Left kidney (tissue), 1 donor: ENCODE measurements at regions not wholly inside any gene's neighbourhood (a gene's known extent, or its start where the extent isn't known, plus 50 kb on each side); places are given as distances from the start of the nearest gene placed in this dataset.
"Not testable (repeated sequence)": the region's sequence is repeated elsewhere in the genome, so short reads cannot be mapped to it uniquely, and the experiment has no call there.

Source experiments
- DNase-seq: peaks from one replicate; pipeline ENCODE4 v3.0.0-alpha.2; 2013

DNA sequence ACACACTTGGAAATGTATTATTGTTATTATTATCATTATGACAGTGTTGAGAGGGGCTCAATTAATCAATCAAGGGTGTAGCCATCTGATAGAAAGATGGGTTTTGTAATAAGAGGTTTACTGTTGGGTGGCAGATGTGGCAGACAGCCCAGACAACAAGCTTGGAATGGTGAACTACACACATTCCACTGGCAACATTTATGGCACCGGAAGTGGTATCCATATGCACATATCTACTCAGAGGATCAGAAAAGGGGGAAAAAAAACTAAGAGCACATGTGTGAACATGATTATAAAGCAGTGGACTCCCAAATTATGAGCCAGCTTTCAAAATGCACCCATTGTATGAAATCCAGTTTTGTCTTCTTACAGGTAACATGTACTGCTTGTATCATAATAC is 125.9 kb upstream of the ARX start:
- DNase-seq, result no peak

DNA sequence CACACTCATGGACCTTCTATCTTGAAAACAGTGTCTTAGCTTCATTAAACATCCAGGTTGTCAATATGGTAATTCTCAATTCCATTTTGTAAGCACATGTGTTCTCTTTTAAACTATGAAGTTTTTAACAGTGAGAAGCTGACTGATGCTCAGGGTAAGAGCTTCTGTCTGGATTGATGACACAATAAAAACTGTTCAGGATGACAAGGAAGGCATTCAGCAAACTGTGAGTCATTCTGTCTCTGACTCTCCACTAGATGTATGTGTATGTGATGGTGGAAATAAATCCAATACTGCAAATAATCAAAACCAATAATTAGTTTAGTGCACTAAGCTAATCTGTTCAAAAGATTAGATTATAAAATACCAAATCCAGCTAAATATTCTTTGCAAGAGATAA is 115.3 kb upstream of the ARX start:
- DNase-seq, result no peak

DNA sequence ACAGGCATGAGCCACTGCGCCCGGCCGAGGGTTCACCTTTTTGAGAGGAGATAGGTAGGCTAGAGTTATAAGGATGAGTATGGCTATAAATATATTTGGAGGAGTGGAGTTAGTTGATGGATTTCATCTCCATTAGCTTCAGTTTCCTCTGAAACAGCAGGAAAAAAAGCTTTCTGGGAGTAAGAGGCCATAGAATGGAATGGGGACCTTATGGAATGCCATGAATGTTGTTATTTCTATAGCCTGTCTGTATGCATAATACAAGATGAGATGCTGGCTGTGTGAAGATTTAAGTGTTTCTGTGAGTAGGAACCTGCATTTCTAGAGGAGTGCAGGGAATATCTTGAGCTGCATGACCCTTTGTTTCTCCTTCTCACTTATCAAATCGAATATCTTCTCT is 114.9 kb upstream of the ARX start:
- no peak for DNase-seq

DNA sequence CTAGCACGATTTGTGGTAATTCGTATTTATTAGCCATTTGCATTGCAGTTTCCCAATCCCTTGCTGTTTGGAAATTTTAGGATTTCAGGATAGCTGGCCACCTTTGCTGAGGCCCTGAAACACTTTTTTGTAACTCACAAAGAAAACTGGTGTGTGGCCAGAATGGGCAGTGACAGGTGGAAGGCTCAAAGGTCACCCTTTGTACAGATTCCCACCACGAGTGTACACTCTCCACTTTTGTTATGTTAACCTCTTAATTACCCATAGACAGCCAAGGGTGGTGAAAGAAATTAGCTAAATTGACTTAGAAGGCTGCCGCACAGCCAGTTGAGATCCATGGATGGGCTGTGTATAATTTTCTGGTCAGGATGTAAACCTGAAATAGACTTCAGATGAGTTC is 109.7 kb upstream of the ARX start:
- DNase-seq, result no peak

DNA sequence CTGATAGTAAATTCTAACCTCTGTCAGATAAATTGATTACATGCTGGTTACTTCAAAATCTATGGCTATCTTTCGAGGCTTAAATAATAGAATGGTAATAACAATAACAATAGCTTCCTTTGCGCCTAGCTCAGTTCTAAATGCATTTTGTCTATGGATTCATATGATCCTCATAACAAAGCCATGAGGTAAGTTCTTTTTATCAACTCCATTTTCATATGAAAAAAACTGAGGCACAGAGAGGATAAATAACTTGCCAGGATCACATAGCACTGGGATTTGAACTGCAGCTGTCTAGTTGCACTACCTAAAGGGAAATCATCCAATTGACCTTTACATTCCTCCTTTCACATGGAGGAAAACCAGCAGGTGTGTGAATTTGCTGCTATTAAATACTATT is 108.6 kb upstream of the ARX start:
- DNase-seq, result no peak

DNA sequence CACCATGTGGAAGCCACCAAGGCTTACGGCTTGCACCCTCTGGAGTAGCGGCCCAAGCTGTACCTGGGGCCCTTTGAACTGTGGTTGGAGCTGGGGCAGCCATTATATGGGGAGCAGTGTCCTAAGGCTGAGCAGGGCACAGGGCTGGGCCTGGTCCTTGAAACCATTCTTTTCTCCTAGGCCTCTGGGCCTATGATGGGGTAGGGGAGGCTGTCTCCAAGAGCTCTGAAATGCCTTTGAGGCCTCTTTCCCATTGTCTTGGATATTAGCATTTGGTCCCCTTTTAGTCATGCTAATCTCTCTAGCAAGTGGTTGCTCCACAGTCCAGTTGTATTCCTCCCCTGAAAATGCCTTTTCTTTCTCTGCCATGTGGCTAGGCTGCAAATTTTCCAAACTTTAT is 96.4 kb upstream of the ARX start:
- no peak for DNase-seq

DNA sequence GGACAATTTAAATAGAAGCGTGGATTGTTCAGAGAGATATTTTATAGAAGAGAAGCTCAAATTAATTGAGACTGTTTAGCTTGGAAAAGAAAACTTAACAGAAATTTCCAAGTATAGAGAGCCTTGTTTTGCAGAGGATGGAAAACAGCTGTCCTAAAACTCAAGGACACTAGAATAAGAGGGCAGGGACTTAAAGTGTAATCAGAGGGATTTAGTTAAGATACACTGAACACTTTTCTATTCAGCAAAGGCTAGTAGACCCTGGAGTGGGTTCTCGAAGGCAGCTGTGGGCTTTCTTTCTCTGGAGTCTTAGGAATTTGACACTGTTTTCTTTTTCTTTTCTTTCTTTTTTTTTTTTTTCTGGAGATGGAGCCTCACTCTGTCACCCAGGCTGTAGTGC is 92.7 kb upstream of the ARX start:
- no peak for DNase-seq

DNA sequence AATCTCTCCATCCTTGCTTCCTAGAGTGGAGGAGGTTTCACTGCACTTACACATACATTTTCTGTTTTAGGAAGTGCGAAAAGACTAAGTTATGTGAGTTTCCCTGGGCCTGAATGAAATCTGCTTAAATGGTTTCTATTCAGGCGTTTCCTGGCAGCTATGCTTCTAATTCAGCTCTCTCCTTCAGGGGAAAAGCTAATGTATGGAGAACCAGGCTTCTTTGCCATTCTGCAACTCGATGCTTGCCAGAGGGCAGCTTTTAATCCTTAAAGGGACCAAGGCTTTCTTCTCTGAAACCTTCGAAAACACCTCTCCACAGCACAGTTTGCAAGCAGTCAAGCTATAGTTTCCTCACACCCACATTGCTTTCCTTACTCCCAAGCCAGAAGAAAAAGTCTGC is 89.5 kb upstream of the ARX start:
- peak; percentile 6 for DNase-seq

DNA sequence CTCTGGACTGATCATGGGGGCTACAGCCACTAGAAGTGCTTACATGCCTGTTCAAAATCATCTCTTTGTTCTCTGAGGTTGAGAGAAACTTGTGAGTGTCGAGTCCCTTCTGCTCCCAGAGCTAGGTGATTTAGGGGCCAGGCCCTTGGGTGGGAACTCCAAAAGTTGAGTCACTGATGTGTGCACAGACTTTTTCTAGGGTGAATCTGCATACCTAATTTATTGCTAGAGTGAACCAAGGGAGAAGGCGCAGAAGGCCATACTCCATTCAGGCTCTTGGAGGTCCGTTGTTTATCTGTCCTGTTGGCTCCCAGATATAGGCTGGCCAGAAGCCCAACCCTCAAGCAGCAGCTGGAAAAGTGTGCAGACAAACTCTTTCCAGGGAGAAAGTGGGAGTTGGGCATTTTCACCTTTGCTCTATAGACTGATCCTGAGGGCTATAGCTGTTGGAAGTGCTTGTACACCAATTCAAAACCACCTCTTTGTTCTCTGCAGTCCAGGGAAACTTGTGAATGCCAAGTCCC is 80.8 kb upstream of the ARX start:
- DNase-seq, result no peak

DNA sequence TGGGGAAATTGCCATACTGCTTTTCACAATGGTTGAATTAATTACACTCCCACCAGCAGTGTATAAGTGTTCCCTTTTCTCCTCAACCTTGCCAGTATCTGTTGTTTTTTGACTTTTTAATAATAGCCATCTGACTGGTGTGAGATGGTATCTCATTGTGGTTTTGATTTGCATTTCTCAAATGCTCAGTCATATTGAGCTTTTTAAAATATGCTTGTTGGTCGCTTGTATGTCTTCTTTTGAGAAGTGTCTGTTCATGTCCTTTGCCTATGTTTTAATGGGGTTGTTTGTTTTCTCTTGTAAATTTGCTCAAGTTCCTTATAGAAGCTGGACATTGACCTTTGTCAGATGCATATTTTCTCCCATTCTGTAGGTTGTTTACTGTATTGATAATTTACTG is 75.4 kb upstream of the ARX start:
- not testable (repeated sequence) for DNase-seq

DNA sequence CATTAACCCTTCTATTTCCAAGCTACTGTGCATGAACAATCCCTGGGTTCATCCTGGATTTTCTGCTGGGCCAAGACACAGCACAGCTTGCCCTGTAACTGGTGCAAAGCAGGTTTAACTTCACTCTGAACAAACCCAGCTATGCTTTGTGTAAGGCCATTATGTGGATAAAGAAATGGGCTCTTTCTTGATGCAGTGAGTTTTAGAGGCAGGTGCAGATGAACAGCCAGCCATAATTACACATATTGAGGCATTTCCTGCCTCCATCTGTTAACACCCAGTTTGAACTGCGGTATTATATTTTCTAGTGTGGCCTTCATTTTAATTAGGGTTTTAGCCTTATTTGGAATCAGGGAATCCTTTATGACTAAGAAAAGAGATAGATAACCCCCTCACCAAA is 68.7 kb upstream of the ARX start:
- DNase-seq, result no peak

DNA sequence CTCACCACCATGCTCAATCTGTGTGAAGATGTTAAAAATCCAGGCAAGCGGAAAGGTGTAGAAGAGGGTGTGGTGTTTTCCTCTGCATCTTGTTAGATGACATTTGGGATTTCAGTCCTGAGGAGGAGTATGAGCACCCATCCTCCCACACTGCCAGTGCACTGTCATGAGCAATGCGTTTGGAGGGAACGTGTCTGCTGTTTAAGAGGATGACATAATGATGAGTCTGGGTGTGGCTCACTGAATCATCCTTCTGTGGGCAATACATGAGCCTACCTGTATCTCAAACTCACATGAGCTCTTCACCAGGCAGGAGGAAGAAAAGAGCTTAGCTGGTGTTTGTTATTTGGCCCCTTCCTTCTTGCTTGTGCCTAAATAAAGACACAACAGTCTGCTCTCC is 67.9 kb upstream of the ARX start:
- no peak for DNase-seq

DNA sequence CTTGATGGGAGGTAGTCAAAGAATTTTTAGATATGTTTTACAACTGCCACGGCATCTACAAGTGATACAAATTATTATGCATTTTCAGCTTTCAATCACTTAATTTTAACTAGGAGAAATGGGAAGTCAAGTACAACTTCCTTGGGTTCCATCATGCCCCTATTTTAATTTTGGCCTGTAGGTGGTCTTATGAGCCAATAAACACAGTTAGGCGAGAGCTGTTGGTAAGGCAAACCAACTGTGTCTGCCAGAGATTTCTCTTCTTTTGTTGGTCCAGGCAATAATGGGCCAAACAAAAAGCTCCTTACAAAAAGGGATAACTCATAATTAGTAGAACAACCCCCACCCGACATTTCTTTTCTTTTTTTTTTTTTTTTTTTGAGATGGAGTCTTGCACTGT is 63.3 kb upstream of the ARX start:
- DNase-seq, result no peak

DNA sequence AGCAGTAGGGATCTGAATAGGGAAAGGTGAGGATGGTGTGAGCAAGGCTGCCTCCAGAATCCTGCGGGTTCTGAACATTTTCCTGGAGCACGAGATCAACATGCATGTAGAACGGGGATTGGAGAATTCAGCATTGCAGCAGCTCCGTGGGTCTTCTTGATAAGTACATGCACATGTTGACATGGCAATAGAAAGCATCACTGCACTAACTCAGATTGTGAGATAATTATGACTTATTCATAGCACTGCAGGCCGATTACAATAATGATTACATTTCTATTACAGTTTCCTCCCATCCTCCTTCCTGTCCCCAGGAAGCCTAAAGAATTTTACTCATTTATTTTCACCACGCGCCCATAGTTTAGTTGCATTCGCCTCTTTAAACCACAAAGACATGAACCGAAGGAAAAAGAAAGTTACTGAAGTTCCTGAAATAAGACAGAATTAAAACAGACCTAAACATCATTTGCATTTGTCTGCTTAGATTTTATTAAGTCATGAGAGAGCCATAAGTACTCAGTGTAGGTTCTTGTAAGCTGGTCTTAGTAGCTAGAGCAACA is 61.3 kb upstream of the ARX start:
- no peak for DNase-seq

DNA sequence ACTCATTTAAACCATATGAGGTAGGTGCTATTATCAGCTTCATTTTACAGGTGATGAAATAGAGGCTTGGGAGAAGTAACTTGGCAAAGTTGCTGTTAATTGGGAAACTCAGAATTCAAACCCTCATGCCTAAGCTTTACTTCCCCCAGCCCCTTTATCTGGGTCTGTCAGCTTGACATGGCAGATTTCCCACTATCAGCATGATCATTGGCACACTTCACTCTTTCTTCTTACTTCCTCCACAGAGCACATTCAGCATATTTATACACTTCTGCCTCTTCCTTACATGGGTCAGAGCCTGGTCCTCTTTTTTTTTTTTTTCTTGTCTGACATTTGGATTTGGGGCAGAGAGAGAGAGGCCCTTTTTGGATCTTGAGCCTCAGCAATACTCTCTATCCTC is 56.5 kb upstream of the ARX start:
- DNase-seq, result no peak

DNA sequence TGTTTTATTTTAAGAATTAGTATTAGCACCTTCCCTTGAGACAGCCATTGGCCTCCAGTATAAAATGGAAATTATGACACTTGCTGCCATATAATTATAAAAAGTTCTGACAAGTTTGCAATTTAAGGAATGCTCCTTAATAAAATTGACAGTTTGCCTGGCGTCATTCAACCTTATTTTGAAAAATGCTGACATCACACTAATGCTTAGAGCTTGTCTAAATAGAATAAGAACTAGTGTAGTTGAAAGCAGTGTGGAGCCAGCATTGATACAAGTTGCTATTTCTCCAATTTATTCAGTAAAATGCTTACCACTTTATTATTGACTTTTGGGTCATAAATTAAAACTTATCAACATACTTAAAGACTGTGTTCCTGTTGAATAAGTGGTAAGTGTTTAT is 54.3 kb upstream of the ARX start:
- DNase-seq, result no peak

DNA sequence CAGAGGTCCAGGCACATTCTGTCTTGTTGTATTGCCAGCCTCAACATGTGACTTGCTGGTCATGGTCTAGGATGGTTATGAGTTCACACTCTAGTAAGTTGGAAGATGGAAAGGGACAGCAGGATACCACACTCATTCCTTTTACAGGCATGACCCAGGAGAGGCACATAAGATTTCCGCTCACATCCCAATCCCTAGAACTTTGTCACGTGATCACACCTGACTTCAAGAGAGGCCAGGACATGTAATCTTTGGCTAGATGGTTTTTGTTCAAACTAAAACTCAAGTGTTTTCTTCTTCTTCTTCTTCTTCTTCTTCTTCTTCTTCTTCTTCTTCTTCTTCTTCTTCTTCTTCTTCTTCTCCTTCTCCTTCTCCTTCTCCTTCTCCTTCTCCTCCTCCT is 53.4 kb upstream of the ARX start:
- no peak for DNase-seq

DNA sequence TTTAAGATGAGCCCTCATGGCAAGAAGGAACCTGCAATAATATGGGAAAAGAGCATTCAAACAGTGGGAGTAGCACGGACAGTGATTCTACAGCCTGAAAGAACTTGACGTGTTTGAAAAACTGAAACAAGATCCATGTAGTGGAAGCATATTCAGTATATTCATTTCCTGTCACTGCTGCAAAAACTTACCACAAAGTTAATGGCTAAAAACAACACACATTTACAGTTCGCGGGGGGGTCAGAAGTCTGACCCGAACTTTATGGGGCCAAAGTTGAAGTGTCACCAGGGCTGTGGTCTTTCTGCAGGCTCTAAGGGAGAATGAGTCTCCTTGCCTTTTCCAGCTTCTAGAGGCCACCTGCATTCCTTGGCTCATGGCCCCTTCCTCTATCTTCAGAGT is 52.6 kb upstream of the ARX start:
- DNase-seq, result no peak

DNA sequence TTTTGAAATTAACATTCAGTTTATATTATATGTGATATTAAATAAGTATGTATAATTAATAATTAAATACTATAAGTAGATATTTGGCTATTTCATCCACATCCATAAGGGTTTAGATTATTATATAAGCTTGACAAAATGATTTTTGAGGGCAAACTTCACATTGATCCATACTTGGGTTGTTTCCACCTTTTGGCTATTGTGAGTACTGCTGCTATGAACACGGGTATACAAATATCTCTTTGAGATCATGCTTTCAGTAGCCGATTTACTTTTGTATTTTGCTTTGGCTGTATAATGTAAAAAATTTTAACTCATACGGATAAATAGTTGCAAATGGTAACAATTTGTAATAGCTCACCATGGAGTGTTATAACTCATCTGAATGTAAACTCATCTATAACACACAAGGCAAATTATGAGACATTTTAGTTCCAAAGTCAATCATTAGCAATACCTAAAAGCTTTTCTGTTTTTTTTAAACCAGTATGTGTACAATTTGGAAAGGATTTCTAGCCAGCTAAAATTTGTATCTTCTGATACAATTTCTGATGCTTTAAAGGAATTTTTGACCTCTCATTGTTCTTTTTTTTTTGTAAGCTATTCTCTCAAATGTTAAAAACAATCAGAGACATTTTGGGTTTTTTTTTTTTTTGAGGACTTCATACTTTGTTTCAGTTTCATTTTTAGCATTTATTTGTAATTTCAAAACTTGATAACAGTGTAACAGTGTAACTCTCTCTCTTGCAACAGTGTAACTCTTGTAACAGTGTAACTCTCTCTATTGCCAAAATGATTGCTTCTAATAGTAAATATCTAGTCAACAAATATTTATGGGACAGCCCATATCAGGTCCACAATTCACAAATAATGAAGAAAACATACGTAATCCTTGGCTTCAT is 51.8 kb upstream of the ARX start:
- DNase-seq, result no peak

DNA sequence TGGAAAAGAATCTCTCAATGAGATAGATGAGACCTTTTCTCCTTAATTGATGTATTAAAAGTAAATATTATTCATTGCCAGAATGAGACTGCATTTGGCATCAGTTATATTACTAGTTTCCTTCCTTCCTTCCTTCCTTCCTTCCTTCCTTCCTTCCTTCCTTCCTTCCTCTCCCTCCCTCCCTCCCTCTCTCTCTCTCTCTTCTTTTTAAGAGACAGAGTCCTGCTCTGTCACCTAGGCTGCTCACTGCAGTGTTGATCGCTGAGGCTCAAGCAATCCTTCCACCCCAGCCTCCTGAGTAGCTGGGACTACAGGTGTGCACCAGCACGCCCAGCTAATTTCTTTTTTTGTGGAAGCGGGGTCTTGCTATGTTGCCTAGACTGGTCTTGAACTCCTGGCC is 50.4 kb upstream of the ARX start:
- no peak for DNase-seq
